ENCODE measurements at regions not wholly inside any gene's neighbourhood (a gene's known extent, or its start where the extent isn't known, plus 50 kb on each side); places are given as distances from the start of the nearest gene placed in this dataset.

DNA sequence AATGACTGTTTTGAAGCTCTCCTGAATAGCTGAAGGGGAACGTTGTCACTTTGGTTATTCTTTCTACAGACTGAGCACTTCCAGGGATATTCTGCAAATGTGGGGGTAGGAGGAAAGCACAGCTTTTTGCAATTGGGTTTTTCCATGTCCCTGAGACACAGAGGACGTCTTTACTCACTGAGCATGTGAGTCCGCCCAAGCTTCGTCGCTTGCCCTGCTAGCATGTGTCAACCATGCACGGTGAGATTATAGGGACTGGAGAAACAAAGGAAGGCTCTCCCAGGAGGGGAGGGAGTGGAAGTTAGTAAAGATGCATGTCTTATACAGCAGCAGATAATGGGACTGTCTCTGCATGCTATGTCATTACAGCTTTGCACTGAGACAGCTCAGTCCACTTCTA is 111.5 kb upstream of the SFRP2 start:
- no peak for TF ChIP-seq CTCF (IDR thresholded peaks at IDR 0.05; ENCODE audit: low read depth, low read length)
- TF ChIP-seq POLR2A (IDR thresholded peaks at IDR 0.05; ENCODE audit: extremely low read depth, insufficient read length) = no peak

All from NB4 (cell line).